ENCODE measurements at regions not wholly inside any gene's neighbourhood (a gene's known extent, or its start where the extent isn't known, plus 50 kb on each side); places are given as distances from the start of the nearest gene placed in this dataset.

GRCh38 chr6:165791876-165792437 is 128.9 kb upstream of the PDE10A start:
- peak; percentile 33; the same call in 2 of the 3 replicates for ATAC-seq
- Histone ChIP-seq H3K27ac (ENCODE audit: extremely low read length, insufficient read depth, low read length) (no peak overlapping the region), H4K20me1 (ENCODE audit: insufficient read depth, low read length) (no peaks in the 10 kb centered on the region), H3K36me3 (replicated peaks in 1 of 2; ENCODE audit: control insufficient read depth in 1 of 2, insufficient read depth in 2 of 2, low read length in 2 of 2) (no peaks in the 10 kb centered on the region), H3K4me1 (ENCODE audit: insufficient read depth, low read length) (no peaks in the 10 kb centered on the region), H3K79me2 (ENCODE audit: insufficient read depth, low read length) (no peaks in the 10 kb centered on the region), H3K4me3 (replicated peaks in 1 of 3; ENCODE audit: insufficient read depth in 1 of 3, low read depth in 2 of 3, low read length in 3 of 3) (no peak overlapping the region), H3K27me3 (ENCODE audit: control insufficient read depth in 1 of 2, insufficient read depth in 2 of 2, low read length in 2 of 2) (peaks cover 0 to 31% of the 10 kb centered on the region in 2 experiments; a peak in 4 of 5 replicates), H2AFZ (ENCODE audit: low read length) (no peak overlapping the region), H3K4me2 (ENCODE audit: low read depth, low read length) (no peak overlapping the region), H3K9me3 (ENCODE audit: low read length) (no peaks in the 10 kb centered on the region), H3K9ac (ENCODE audit: insufficient read depth, low read depth, low read length) (no peak overlapping the region)
- WGBS (ENCODE audit: low lambda C conversion rate), result 43% methylated on average over 22 of the region's 24 CpGs
- FAIRE-seq, result no peak
- CTCF ChIA-PET (ENCODE audit: low intra/inter-chr PET ratio, low total read pairs), result no interaction called here
- intact Hi-C loops (cut with micrococcal nuclease; ENCODE audit: unreplicated experiment), result no loop called here
- DNase-seq (ENCODE audit: low spot score), result no peak
- no TSS peak for BruUV-seq (replicated peaks)
- in situ Hi-C loops (cut with HindIII; ENCODE audit: extremely low pct_ligation_motif_present, low pct_unique_long_range_greater_than_20kb), result no loop called here
- TF ChIP-seq HIC2 (CRISPR knock-in tag; IDR thresholded peaks at IDR 0.05; ENCODE audit: low read depth) (no peak), XRCC5 (optimal IDR thresholded peaks at IDR 0.05; ENCODE audit: low read length) (no peak), ZBTB33 (CRISPR knock-in tag; IDR thresholded peaks at IDR 0.05) (no peak), KMT2B (CRISPR knock-in tag; IDR thresholded peaks at IDR 0.05) (no peak), AKNA (CRISPR knock-in tag; IDR thresholded peaks at IDR 0.05; ENCODE audit: borderline replicate concordance) (no peak), ZNF776 (CRISPR knock-in tag; IDR thresholded peaks at IDR 0.05) (no peak), ZNF383 (CRISPR knock-in tag; IDR thresholded peaks at IDR 0.05; ENCODE audit: borderline replicate concordance) (no peak)
- POLR2A ChIA-PET, result no interaction called here
